ENCODE measurements at regions not wholly inside any gene's neighbourhood (a gene's known extent, or its start where the extent isn't known, plus 50 kb on each side); places are given as distances from the start of the nearest gene placed in this dataset.

- ChIA-PET POLR2A (no interaction called here), CTCF (ENCODE audit: low intra/inter-chr PET ratio, low total read pairs) (no interaction called here)
- peaks cover 13% of the 10 kb centered on the region for H3K9me3 ChIP-seq (ENCODE audit: low read length)
- no peaks in the 10 kb centered on the region for H3K4me1 ChIP-seq (ENCODE audit: insufficient read depth, low read length)
- no peak overlapping the region for H3K4me3 ChIP-seq (replicated peaks in 1 of 3; ENCODE audit: insufficient read depth in 1 of 3, low read depth in 2 of 3, low read length in 3 of 3)
- H3K27ac ChIP-seq (ENCODE audit: extremely low read length, insufficient read depth, low read length), result no peak overlapping the region
- H3K27me3 ChIP-seq (ENCODE audit: control insufficient read depth in 1 of 2, insufficient read depth in 2 of 2, low read length in 2 of 2), result no peaks in the 10 kb centered on the region
- no TSS peak for BruUV-seq (replicated peaks)
- H3K79me2 ChIP-seq (ENCODE audit: insufficient read depth, low read length), result no peaks in the 10 kb centered on the region
- H2AFZ ChIP-seq (ENCODE audit: low read length), result no peak overlapping the region
- intact Hi-C loops (cut with micrococcal nuclease; ENCODE audit: unreplicated experiment), result no loop called here
- no peak for DNase-seq (ENCODE audit: low spot score)
- H3K36me3 ChIP-seq (replicated peaks in 1 of 2; ENCODE audit: control insufficient read depth in 1 of 2, insufficient read depth in 2 of 2, low read length in 2 of 2), result no peaks in the 10 kb centered on the region
- 0% methylated on average over 1 of the region's 1 CpG for WGBS (ENCODE audit: low lambda C conversion rate)
- H3K4me2 ChIP-seq (ENCODE audit: low read depth, low read length), result no peak overlapping the region
- in situ Hi-C loops (cut with HindIII; ENCODE audit: extremely low pct_ligation_motif_present, low pct_unique_long_range_greater_than_20kb), result no loop called here
- TF ChIP-seq NCOA2 (CRISPR knock-in tag; IDR thresholded peaks at IDR 0.05) (no peak), KMT2A (CRISPR knock-in tag; IDR thresholded peaks at IDR 0.05) (no peak), GLI4 (CRISPR knock-in tag; IDR thresholded peaks at IDR 0.05; ENCODE audit: borderline replicate concordance) (no peak), AFF4 (CRISPR knock-in tag; IDR thresholded peaks at IDR 0.05) (no peak)
- no peak for FAIRE-seq
- H4K20me1 ChIP-seq (ENCODE audit: insufficient read depth, low read length), result no peaks in the 10 kb centered on the region
- no peak overlapping the region for H3K9ac ChIP-seq (ENCODE audit: insufficient read depth, low read depth, low read length)
- no peak for ATAC-seq
Measured at GRCh38 chr4:148740701-148741100, 298.5 kb upstream of the NR3C2 start.

- no peak overlapping the region for H3K9ac ChIP-seq (ENCODE audit: insufficient read depth, low read depth, low read length)
- WGBS (ENCODE audit: low lambda C conversion rate), result 0% methylated on average over 2 of the region's 2 CpGs
- no peak overlapping the region for H3K4me2 ChIP-seq (ENCODE audit: low read depth, low read length)
- no peaks in the 10 kb centered on the region for H4K20me1 ChIP-seq (ENCODE audit: insufficient read depth, low read length)
- POLR2A ChIA-PET, result no interaction called here
- no peak overlapping the region for H3K4me3 ChIP-seq (replicated peaks in 1 of 3; ENCODE audit: insufficient read depth in 1 of 3, low read depth in 2 of 3, low read length in 3 of 3)
- no peaks in the 10 kb centered on the region for H3K36me3 ChIP-seq (replicated peaks in 1 of 2; ENCODE audit: control insufficient read depth in 1 of 2, insufficient read depth in 2 of 2, low read length in 2 of 2)
- BruUV-seq (replicated peaks), result no TSS peak
- H2AFZ ChIP-seq (ENCODE audit: low read length), result no peak overlapping the region
- no peak for FAIRE-seq
- no peaks in the 10 kb centered on the region for H3K79me2 ChIP-seq (ENCODE audit: insufficient read depth, low read length)
- in situ Hi-C loops (cut with HindIII; ENCODE audit: extremely low pct_ligation_motif_present, low pct_unique_long_range_greater_than_20kb), result no loop called here
- no peak for ATAC-seq
- intact Hi-C loops (cut with micrococcal nuclease; ENCODE audit: unreplicated experiment), result no loop called here
- H3K27ac ChIP-seq (ENCODE audit: extremely low read length, insufficient read depth, low read length), result no peak overlapping the region
- H3K9me3 ChIP-seq (ENCODE audit: low read length), result peaks cover 23% of the 10 kb centered on the region; the same call in 1 of the 2 replicates
- no peak for DNase-seq (ENCODE audit: low spot score)
- no peaks in the 10 kb centered on the region; a peak in 1 of 5 replicates for H3K27me3 ChIP-seq (ENCODE audit: control insufficient read depth in 1 of 2, insufficient read depth in 2 of 2, low read length in 2 of 2)
- H3K4me1 ChIP-seq (ENCODE audit: insufficient read depth, low read length), result no peaks in the 10 kb centered on the region
- CTCF ChIA-PET (ENCODE audit: low intra/inter-chr PET ratio, low total read pairs), result no interaction called here
- TF ChIP-seq MLX (CRISPR knock-in tag; IDR thresholded peaks at IDR 0.05), result no peak
- TF ChIP-seq ZKSCAN1 (IDR thresholded peaks at IDR 0.05; ENCODE audit: low read length), result no peak
- no peak for TF ChIP-seq HNRNPK (IDR thresholded peaks at IDR 0.05; ENCODE audit: low read depth, low read length, poor library complexity, severe bottlenecking)
- TF ChIP-seq ZNF788 (CRISPR knock-in tag; IDR thresholded peaks at IDR 0.05; ENCODE audit: borderline replicate concordance), result no peak
- no peak for TF ChIP-seq IRF2 (CRISPR knock-in tag; IDR thresholded peaks at IDR 0.05)
- TF ChIP-seq GABPB1 (CRISPR knock-in tag; IDR thresholded peaks at IDR 0.05), result no peak
- no peak for TF ChIP-seq TGIF2 (CRISPR knock-in tag; IDR thresholded peaks at IDR 0.05)
- no peak for TF ChIP-seq YEATS2 (CRISPR knock-in tag; IDR thresholded peaks at IDR 0.05; ENCODE audit: borderline replicate concordance)
- no peak for TF ChIP-seq ZNF496 (CRISPR knock-in tag; IDR thresholded peaks at IDR 0.05; ENCODE audit: insufficient replicate concordance)
- TF ChIP-seq SMC3 (IDR thresholded peaks at IDR 0.05; ENCODE audit: low read length), result no peak
- TF ChIP-seq ZSCAN21 (CRISPR knock-in tag; IDR thresholded peaks at IDR 0.05; ENCODE audit: borderline replicate concordance), result no peak
- TF ChIP-seq TEAD3 (CRISPR knock-in tag; optimal IDR thresholded peaks at IDR 0.05; ENCODE audit: borderline replicate concordance), result no peak
Measured at GRCh38 chr4:148737061-148737770, 295.0 kb upstream of the NR3C2 start.

All from HepG2 (cell line).